ENCODE measurements at regions not wholly inside any gene's neighbourhood (a gene's known extent, or its start where the extent isn't known, plus 50 kb on each side); places are given as distances from the start of the nearest gene placed in this dataset.

DNA sequence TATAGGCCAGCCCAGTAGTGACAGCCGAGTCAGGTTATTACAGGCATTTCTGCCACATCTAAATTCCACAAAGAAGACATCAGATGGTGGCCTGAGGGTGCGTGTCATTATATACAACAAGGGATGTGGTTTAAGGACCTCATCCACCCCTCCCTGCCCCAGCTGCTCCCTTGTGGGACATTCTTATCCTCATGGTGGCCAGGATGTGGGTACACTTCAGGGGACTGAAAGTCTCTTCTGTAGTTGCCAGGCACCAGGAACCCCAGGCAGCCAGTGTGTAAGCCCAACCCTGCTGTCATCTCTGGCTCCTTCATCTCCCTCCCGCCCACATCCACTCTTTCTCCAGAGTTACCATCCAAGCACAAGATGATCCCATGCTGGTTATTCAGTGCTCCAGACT, 224.9 kb upstream of the TOPAZ1 start:
- no peak for DNase-seq
- no peak for TF ChIP-seq POLR2A (IDR thresholded peaks at IDR 0.05; ENCODE audit: low read length)
- TF ChIP-seq GATA1 (IDR thresholded peaks at IDR 0.05; ENCODE audit: low read depth, low read length), result no peak

DNA sequence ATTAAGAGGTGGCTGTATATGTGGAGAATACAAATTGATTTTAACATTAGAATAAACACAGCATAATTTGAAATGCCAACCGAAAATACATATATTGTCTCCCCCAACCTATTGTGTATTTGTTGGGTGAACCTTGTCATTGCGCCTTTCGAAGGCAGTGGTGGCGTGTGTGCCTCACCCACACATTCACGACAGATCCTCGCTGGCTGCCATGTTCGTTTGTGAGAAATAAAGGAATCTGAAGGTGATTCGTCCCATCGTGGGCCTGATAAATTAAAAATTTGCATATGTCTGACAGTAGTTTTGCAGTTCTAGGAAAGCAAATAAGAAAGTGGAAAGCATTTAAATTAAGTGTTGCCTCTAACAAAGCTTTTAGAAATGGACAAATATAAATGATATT, 222.8 kb upstream of the TOPAZ1 start:
- no peak for DNase-seq
- TF ChIP-seq GATA1 (IDR thresholded peaks at IDR 0.05; ENCODE audit: low read depth, low read length) (no peak), POLR2A (IDR thresholded peaks at IDR 0.05; ENCODE audit: low read length) (no peak)

DNA sequence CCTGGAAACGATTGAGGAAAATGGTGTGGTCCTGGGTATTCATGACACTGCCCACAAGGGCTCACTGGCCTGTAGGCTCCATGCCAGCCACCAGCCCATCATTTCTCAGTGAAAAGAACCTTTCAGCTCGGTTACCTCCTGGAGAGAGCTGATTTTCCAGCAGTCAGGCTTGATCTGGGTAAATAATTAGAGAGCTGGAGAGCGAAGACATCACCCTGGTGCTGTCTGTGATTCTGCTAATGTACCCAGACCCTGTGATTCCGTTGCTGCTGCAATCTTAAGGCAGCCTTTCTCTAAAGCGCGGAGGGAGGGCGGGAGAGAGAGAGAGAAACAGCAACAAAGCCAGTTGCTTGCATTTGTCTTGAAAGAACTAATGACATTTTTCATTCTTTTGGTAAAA, 221.9 kb upstream of the TOPAZ1 start:
- no peak for DNase-seq
- no peak for TF ChIP-seq POLR2A (IDR thresholded peaks at IDR 0.05; ENCODE audit: low read length)
- no peak for TF ChIP-seq GATA1 (IDR thresholded peaks at IDR 0.05; ENCODE audit: low read depth, low read length)

DNA sequence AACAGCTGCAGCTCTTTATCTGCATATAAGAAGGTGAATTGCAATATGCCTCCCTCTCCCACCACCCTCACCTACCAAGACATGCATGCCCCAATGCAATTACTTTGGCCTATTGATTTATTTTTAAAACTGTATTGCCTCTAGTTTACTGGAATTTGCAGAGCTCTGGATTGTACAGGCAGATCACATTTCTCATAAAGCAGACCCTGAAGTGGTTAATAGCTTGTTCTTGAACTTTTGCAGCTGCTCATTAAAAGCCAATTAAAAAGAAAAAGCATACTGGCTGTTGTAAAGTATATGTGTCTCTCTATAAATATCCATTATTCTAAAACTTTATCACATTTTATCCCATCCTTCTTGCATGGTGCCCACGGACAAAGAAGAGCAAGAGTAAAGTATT, 221.5 kb upstream of the TOPAZ1 start:
- no peak for DNase-seq
- TF ChIP-seq POLR2A (IDR thresholded peaks at IDR 0.05; ENCODE audit: low read length) (no peak), GATA1 (IDR thresholded peaks at IDR 0.05; ENCODE audit: low read depth, low read length) (no peak)

DNA sequence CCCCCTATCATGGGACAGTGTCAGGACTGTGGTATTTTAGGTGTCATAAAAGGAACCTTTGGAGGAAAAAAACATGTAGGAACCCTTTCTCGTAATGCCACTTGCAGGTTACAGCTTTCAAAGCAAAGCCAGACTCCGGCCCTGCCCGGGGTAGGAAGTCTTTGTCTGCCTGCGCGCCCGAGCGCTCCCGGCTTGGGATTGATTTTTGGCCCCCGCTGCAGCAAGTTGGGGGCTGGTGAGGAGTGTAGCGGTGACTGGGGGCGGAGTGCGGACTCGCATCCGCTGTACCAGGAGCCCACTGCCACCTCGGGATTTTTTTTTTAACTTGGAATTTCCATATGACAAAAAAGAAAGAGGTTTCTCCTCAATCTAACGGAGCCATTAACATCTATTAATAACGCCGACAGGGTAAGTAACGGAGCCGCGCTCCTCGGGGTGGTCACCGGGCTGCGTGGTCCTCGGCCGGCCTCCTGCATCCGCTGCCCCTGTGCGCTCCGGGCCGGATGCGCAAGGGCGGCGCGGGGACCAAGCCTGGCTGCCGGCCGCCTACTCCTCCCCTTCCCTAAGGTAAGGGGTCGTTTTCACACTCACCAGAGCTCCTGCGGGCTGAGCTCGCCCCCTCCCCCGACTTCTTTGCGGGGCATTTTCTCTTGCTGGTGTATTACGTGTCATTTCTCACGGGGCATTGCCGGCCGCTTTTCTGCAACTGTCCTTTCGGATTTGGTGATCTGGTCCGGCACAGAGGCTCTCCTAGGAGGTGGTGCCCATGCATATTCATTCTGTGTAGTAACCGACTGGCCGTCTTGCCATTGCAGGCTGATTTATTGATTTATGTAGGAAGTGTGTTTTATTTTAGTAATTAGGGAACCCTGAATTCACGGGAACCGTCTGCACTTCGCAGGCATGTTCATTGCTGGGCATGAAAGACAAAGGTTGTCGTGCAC, 219.8 kb upstream of the TOPAZ1 start:
- no peak for DNase-seq
- TF ChIP-seq POLR2A (IDR thresholded peaks at IDR 0.05; ENCODE audit: low read length) (no peak), GATA1 (IDR thresholded peaks at IDR 0.05; ENCODE audit: low read depth, low read length) (no peak)

DNA sequence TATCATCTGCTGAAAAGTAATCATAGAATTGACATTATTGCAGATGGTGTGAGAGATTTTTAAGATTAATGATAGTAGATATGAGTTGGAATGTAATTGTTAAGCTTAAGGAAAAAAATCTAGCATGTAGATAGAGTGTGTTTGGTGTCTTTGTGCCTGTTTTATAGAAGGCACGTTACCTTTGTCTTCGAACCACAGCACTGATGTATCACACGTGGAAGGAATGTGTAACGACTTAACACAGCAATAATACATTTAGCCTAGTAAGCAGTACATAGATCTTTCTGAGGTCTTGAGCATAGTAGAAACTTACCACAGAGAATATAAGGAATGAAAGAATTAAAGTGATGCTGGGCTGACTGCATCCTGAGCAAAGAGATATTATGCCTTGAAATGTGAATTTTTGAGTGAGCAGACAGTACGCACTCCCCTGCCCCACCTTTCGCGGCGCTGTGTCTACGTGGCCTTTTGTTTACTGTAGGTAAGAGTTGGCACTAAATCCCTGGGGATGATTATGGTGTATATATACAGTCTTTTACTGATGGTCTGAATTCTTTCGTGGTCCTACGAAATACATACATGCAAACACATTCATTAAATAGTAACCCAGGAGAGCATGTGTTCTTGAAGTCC, 217.6 kb upstream of the TOPAZ1 start:
- DNase-seq, result no peak
- TF ChIP-seq POLR2A (IDR thresholded peaks at IDR 0.05; ENCODE audit: low read length) (no peak), GATA1 (IDR thresholded peaks at IDR 0.05; ENCODE audit: low read depth, low read length) (no peak)

DNA sequence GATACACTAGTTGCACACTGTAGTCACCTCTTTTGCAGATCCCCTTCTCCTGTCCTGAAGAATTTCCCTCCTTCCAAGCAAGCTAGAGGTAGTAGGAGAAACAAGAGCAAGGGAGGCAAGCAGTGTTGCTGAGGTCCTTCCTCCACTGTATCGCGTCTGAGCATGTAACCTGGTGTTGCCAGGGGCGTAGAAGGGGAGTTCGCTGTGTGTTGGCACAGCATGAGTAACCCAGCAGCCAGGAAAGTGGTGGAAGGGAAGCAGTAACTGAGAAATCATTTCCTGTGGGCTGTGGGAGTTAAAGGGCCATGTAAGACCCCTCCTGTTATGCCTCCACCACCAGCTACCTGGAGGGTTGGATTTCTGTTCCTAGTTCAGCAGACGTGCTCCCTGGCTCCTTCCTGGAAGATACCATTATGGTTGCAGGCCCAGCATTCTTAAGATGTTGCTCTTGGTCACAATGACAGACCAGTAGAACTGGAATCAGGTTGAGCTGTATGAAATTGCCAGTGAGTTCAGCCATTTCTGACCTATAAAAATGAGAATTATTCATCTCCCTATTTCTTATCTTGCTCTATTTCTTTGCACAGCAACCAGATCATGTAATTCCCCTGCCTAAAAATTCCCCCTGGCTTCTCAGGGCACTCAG, 215.3 kb upstream of the TOPAZ1 start:
- TF ChIP-seq GATA1 (IDR thresholded peaks at IDR 0.05; ENCODE audit: low read depth, low read length) (no peak), POLR2A (IDR thresholded peaks at IDR 0.05; ENCODE audit: low read length) (no peak)
- DNase-seq, result no peak

DNA sequence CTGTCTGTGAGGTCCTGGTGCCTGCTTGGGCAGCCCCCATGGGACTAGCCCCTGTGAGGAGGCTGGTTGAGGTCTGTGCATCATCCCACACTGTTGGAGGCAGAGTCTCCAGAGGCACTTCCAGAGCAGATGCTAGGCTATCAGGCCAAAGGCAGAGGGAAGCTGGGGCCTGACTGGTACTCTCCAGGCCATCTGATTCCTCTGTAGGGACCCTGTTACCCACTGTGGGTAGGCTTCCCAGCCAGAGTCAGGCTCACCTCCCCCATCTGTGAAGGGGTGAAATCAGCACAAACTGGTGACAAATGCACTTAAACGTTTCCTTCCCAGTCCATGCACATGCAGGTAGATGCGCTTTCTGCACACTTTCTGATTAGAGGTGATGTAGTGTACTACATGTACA, 212.6 kb upstream of the TOPAZ1 start:
- DNase-seq, result no peak
- no peak for TF ChIP-seq POLR2A (IDR thresholded peaks at IDR 0.05; ENCODE audit: low read length)

DNA sequence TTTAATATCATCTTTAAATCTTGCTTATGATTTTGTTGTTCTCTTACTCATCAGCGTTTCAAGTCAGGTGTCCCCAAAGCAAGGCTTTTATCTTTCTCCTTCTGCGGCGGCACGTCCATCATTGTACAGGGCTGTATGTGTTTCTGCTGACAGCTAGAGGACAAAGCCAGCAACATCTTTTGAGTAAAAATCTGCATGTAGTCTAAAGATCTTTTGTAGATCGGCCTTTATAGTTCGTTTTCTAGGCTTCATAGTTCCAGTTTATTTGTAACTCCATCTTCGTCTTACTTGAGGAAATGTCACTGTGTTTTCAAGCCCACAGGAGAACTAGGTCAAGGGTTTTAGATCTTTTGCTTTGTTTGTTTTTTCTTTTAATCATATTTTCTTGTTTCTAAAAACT, 211.4 kb upstream of the TOPAZ1 start:
- no peak for TF ChIP-seq POLR2A (IDR thresholded peaks at IDR 0.05; ENCODE audit: low read length)
- no peak for TF ChIP-seq GATA1 (IDR thresholded peaks at IDR 0.05; ENCODE audit: low read depth, low read length)

DNA sequence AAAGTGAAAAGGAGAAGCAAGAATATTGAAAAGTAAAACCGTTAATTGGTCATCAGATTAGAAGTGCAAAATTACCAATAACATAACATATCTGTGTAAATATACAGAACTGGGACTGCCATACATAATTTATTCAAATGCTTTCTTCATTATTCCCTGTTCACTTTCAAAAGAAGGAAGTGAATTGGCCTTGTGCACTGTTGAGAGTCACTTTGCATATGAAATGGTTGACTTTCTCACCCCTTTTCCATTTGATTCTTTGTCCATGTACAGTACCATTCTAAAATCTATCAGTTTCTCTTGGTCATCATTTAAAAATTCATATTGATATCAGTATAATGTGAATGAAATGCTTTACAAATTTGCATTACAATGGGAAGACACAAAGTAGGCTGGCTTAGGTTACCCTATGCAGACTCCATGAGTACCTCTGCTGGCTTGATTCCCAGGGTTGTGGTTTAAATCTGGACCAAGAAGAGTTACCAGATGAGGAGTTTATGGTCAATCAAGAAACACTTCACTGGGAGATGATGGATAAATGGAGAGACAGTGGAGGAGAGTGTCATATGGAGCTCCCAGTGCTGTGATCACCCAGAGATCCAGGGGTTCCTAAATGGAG, 210.9 kb upstream of the TOPAZ1 start:
- TF ChIP-seq GATA1 (IDR thresholded peaks at IDR 0.05; ENCODE audit: low read depth, low read length) (no peak), POLR2A (IDR thresholded peaks at IDR 0.05; ENCODE audit: low read length) (no peak)
- DNase-seq, result no peak

More for the DNA sequence above, 211.4 kb upstream of the TOPAZ1 start:
- DNase-seq, result no peak

DNA sequence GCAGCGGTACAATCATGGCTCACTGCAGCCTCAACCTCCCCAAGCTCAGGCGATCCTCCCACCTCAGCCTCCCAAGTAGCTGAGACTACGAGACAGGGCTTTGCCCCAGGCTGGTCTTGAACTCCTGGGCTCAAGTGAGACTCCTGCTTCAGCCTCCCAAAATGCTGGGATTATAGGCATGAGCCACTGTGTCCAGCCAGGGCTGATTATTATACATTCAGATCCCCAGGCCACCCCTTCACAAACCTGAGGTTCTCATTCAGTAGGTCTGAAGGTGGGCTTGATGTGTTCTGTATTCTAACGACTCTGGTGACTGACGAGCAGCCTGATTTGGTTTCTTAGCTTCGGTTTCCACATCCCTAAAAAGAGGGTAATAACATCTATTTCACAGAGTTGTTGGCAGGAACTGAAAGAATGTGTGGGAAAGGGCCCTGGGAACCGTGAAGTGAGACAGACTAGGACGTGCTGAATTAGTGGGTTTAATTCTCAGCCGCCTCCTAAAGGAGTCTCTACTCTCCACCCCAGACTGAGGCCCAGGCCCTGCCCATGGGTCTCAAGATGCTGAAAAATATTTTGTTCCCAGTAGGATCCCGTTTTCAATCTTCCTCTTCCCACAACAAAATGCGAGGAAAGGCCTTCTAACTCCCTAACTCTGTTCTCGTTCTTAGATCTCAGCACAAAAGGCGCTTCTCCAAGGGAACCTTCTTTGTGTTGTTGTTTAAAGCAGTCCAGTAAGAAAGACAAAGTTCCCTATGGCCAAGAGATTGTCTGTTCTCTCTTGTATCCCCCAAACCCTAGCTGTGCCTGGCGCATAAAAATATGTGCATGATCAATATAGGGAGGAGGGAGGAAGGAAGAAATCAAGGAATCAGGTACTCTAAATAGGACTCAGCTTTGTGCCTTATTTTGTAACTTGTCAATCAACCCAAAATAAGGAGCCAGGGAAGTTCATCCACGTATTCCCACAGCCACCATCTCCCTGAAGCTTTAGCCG, 210.0 kb upstream of the TOPAZ1 start:
- TF ChIP-seq GATA1 (IDR thresholded peaks at IDR 0.05; ENCODE audit: low read depth, low read length) (no peak), POLR2A (IDR thresholded peaks at IDR 0.05; ENCODE audit: low read length) (no peak)
- no peak for DNase-seq

DNA sequence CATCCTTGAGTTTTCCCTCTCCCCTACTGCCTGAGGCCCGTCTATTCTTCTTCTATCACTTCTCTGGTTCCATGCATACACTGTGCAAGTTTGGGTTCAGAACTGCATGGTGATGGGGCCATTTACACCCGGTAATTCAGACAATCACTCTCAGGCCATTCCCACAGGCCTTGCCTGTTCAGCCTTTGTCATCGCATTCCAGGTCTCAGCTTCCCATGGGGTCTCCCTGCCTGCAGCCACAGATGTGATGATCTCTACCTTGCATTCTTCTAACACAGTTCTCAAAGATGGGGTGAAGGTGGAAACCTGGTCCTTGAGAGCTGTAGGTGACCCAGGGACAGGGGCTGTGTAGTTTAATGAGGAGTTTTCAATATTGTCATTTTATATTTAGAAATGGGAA, 209.2 kb upstream of the TOPAZ1 start:
- no peak for DNase-seq
- TF ChIP-seq POLR2A (IDR thresholded peaks at IDR 0.05; ENCODE audit: low read length) (no peak), GATA1 (IDR thresholded peaks at IDR 0.05; ENCODE audit: low read depth, low read length) (no peak)

DNA sequence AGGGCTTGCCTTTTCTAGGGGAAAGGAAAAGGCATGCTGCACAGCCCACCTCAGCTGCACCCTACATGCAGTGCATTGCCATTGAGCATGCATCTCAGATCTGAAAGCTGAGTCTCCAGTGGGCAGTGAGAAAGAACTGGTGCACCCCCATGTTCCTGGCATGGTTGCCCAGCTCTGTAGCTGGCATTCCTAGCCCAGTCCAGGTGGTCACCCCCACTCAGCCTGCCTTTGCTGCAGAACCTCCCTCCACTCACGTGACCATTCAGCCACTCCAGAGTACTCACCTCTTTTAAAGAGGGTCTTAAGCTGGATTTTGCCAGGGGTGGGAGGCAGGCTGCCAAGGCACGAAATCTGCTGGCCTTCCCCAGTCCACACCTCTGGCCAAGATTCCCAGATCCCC, 208.6 kb upstream of the TOPAZ1 start:
- no peak for TF ChIP-seq GATA1 (IDR thresholded peaks at IDR 0.05; ENCODE audit: low read depth, low read length)
- TF ChIP-seq POLR2A (IDR thresholded peaks at IDR 0.05; ENCODE audit: low read length), result no peak

More for the DNA sequence above, 208.6 kb upstream of the TOPAZ1 start:
- DNase-seq, result no peak
